Nephron (organoid): ENCODE measurements at regions not wholly inside any gene's neighbourhood (a gene's known extent, or its start where the extent isn't known, plus 50 kb on each side); places are given as distances from the start of the nearest gene placed in this dataset.
A peak's percentile ranks its signal among the peaks of the same experiment; 100 is the strongest.

ENCODE experiments used
- H3K27ac Mint-ChIP-seq, 3 experiments: 2 replicates each; pipeline ENCODE4 v1.8.0; 2020; ENCODE audit warnings: mixed read lengths in 3 of 3, mild to moderate bottlenecking in 2 of 3, moderate library complexity in 1 of 3
- H3K27me3 Mint-ChIP-seq: 2 replicates; pipeline ENCODE4 v1.8.0; 2021; ENCODE audit warnings: low read depth, mild to moderate bottlenecking, moderate library complexity, mixed read lengths
- H3K36me3 Mint-ChIP-seq: 2 replicates; pipeline ENCODE4 v1.8.0; 2020; ENCODE audit warnings: low read depth, mixed read lengths
- H3K4me1 Mint-ChIP-seq: 2 replicates; pipeline ENCODE4 v1.8.0; 2020; ENCODE audit warnings: mixed read lengths
- H3K4me3 Mint-ChIP-seq, 3 experiments: 2 replicates each; pipeline ENCODE4 v1.8.0; 2020; ENCODE audit warnings: mild to moderate bottlenecking in 3 of 3, mixed read lengths in 3 of 3, moderate library complexity in 2 of 3
- H3K9me3 Mint-ChIP-seq: 2 replicates; pipeline ENCODE4 v1.8.0; 2020; ENCODE audit warnings: mixed read lengths
- TF ChIP-seq, protein P1 (sequence below), 3 experiments: fragments of 200-600 bp; sonication (generic); IDR thresholded peaks; one replicate each; pipeline ENCODE4 v1.5.0; 2021; ENCODE audit warnings: antibody characterized with exemption in 3 of 3; ENCODE audit not compliant: unreplicated experiment in 3 of 3

DNA sequence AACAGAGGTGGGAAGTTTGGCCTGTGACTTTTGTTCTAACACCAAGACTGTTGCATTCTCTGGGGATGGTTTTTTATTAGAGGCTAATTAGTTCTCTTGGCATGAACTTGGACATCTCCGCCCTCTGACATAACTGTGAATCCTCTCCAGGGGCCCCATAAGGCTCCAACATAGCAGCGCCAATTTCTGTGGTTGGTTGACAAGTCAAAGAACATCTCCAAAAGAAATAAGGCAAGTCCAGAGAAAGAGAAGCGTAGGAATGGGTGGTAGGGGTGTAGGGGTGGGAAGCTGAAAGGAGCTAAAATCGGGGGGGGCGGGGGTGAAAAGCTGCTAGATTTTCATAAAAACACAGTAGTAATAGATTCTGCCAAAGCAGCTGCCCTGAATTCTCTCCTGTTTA is 81.0 kb upstream of the DAB2 start:
- H3K36me3 Mint-ChIP-seq = no peaks in the 10 kb centered on the region
- H3K4me3 Mint-ChIP-seq = no peak overlapping the region
- peaks cover 5% of the 10 kb centered on the region for H3K27me3 Mint-ChIP-seq
- TF ChIP-seq, protein P1, sequence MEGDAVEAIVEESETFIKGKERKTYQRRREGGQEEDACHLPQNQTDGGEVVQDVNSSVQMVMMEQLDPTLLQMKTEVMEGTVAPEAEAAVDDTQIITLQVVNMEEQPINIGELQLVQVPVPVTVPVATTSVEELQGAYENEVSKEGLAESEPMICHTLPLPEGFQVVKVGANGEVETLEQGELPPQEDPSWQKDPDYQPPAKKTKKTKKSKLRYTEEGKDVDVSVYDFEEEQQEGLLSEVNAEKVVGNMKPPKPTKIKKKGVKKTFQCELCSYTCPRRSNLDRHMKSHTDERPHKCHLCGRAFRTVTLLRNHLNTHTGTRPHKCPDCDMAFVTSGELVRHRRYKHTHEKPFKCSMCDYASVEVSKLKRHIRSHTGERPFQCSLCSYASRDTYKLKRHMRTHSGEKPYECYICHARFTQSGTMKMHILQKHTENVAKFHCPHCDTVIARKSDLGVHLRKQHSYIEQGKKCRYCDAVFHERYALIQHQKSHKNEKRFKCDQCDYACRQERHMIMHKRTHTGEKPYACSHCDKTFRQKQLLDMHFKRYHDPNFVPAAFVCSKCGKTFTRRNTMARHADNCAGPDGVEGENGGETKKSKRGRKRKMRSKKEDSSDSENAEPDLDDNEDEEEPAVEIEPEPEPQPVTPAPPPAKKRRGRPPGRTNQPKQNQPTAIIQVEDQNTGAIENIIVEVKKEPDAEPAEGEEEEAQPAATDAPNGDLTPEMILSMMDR (IDR thresholded peaks at IDR 0.05; ENCODE audit: unreplicated experiment in 3 of 3) = no peak
- no peak overlapping the region for H3K27ac Mint-ChIP-seq
- H3K9me3 Mint-ChIP-seq = no peaks in the 10 kb centered on the region
- H3K4me1 Mint-ChIP-seq = peaks cover 35% of the 10 kb centered on the region

DNA sequence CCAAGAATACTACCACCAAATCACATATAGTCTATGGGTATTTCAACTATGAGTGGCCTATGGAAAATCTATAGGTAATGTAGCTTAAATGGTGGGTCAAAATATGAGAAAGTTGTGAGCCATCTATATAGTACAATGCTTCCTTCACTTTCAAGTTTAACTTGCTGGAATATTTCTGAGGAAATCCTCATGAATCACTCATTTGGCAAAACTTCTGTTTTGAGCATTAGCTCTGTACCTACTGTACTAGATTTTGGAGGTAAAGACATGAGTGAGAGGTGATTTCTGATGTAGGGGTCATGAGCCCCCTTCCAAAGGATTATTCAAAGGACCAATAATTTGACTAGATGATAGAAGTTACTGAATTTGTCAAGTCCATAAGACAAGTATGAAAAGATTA is 80.6 kb upstream of the DAB2 start:
- no peak overlapping the region for H3K4me3 Mint-ChIP-seq
- TF ChIP-seq, protein P1 (IDR thresholded peaks at IDR 0.05; ENCODE audit: unreplicated experiment in 3 of 3) = no peak
- no peak overlapping the region for H3K27ac Mint-ChIP-seq
- peaks cover 5% of the 10 kb centered on the region for H3K27me3 Mint-ChIP-seq
- peaks cover 36% of the 10 kb centered on the region for H3K4me1 Mint-ChIP-seq
- no peaks in the 10 kb centered on the region for H3K9me3 Mint-ChIP-seq
- H3K36me3 Mint-ChIP-seq = no peaks in the 10 kb centered on the region

DNA sequence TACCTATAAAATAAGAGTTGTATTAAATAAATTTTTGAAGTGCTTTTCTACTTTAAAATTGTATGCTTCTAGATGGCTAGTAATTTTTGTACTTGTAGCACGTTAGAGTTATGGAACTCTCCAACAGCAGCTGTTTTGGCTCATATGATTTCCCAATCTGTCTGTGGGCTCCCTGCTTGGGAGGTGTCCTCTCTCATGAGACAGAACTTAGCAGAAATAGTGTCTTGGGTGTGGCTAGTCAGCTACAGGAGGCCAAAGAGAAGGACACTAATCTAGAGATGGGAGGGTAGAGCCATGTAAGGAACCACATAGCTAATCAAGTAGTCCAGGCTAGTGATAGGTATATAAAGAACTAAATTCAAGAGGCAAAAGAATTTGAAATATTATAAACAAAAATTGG is 78.4 kb upstream of the DAB2 start:
- Mint-ChIP-seq H3K9me3 (no peaks in the 10 kb centered on the region), H3K4me3 (no peak overlapping the region), H3K27ac (peak overlapping the region in 2 of 3 experiments; percentile 37 to 46), H3K27me3 (peaks cover 5% of the 10 kb centered on the region), H3K4me1 (peaks cover 48% of the 10 kb centered on the region), H3K36me3 (no peaks in the 10 kb centered on the region)
- TF ChIP-seq, protein P1 (IDR thresholded peaks at IDR 0.05; ENCODE audit: unreplicated experiment in 3 of 3) = no peak

DNA sequence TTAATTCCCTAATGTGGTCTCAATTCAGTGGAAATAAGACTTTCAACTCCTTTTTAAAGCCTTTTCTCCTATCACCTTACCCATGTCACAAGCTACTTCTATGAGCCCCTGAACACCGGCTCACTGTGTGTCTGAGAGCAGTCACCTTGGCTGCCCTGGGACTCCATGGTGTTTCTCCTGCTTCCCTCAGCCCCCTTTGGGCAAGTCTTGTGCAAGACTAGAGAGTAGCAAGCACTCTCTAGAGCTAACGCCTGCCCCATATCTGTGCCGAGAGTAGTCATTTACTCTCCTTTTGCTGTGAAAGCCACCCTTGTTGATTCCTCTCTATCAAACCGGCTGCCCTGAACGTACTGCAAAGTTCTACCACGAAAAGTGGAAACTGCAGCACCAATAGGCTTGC is 77.9 kb upstream of the DAB2 start:
- TF ChIP-seq, protein P1 (IDR thresholded peaks at IDR 0.05; ENCODE audit: unreplicated experiment in 3 of 3) = no peak
- Mint-ChIP-seq H3K36me3 (no peaks in the 10 kb centered on the region), H3K9me3 (no peaks in the 10 kb centered on the region), H3K27me3 (peaks cover 5% of the 10 kb centered on the region), H3K4me1 (peaks cover 52% of the 10 kb centered on the region), H3K4me3 (no peak overlapping the region), H3K27ac (peak overlapping the region; percentile 37 to 88 (median 46))

DNA sequence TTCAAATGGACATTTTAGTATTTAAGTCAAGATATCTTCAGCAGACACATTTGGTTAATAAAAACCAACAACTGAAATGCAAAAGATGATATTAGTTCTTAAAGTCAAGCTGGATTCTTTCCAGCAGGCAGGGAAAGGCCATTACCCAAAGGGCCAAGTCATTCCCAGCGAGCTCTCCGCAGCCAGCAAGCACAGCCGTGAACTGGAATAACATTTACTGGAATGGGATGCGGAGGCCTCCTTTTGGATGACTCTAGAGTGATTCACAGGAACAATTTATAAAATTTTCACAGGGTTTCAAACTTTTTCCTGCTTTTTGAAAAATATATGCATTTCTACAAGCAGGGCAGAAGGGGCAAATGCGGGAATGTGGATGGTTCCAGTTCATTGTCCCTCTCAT is 76.6 kb upstream of the DAB2 start:
- Mint-ChIP-seq H3K4me1 (peaks cover 52% of the 10 kb centered on the region), H3K27me3 (peaks cover 5% of the 10 kb centered on the region), H3K27ac (peak overlapping the region; percentile 46 to 76 (median 60)), H3K36me3 (no peaks in the 10 kb centered on the region), H3K4me3 (no peak overlapping the region), H3K9me3 (no peaks in the 10 kb centered on the region)
- TF ChIP-seq, protein P1 (IDR thresholded peaks at IDR 0.05; ENCODE audit: unreplicated experiment in 3 of 3) = no peak

DNA sequence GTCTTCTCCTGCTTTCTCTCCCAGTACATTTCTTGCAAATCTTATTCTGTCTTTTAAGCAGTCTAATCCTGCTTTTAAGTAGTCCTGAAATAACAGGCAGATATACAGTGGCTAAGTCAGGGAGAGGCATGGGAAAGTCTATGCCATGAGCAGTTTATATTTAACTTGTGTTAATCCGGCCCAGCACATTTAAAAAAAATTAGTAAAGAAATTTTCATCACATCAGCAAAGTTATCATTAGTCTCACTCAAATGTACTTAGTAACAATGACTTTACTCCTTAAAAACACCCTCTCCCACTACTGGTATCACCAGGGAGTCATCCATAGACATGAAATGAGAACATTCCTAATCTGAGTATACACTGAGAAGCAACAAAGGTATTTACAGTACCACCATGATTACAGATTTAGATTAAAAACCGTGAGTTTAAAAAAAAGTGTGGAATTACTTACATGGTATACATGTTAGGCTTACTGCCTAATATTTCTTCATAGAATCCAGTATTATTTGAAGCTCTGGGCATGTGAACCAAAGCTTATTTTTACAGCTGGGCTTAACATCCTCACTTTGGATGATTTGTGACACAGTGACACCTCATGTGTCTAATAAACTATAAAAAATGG is 75.9 kb upstream of the DAB2 start:
- TF ChIP-seq, protein P1 (IDR thresholded peaks at IDR 0.05; ENCODE audit: unreplicated experiment in 3 of 3) = no peak
- Mint-ChIP-seq H3K27ac (peak overlapping the region; percentile 46 to 85 (median 67)), H3K36me3 (no peaks in the 10 kb centered on the region), H3K4me1 (peaks cover 52% of the 10 kb centered on the region), H3K4me3 (no peak overlapping the region), H3K27me3 (peaks cover 5% of the 10 kb centered on the region), H3K9me3 (no peaks in the 10 kb centered on the region)
